Smooth muscle cell (in vitro differentiated cells): ENCODE measurements at regions not wholly inside any gene's neighbourhood (a gene's known extent, or its start where the extent isn't known, plus 50 kb on each side); places are given as distances from the start of the nearest gene placed in this dataset.

ENCODE experiments used
- DNase-seq: peaks from one replicate; lab custom pipeline; 2025; ENCODE audit not compliant: unreplicated experiment; lab: John Stamatoyannopoulos, UW
- H2AFZ ChIP-seq: fragments of 200-600 bp; sonication (generic); 2 replicates; pipeline ENCODE4 v1.6.0; 2016; ENCODE audit warnings: antibody characterized with exemption, low read depth, mild to moderate bottlenecking
- H3F3A ChIP-seq: fragments of 200-600 bp; sonication (generic); 2 replicates; pipeline ENCODE4 v1.6.0; 2017; ENCODE audit warnings: antibody characterized with exemption, low read depth
- H3K27ac ChIP-seq: fragments of 200-600 bp; sonication (generic); 2 replicates; pipeline ENCODE4 v1.5.1; 2016; ENCODE audit warnings: low read depth, mild to moderate bottlenecking
- H3K27me3 ChIP-seq: fragments of 200-600 bp; sonication (generic); 2 replicates; pipeline ENCODE4 v1.6.1; 2016; ENCODE audit warnings: low read depth, mild to moderate bottlenecking
- H3K36me3 ChIP-seq: fragments of 200-600 bp; sonication (generic); 2 replicates; pipeline ENCODE4 v1.5.1; 2016; ENCODE audit warnings: low read depth
- H3K4me1 ChIP-seq: fragments of 200-600 bp; sonication (generic); 2 replicates; pipeline ENCODE4 v1.5.1; 2016; ENCODE audit warnings: low read depth
- H3K4me2 ChIP-seq: fragments of 200-600 bp; sonication (generic); 2 replicates; pipeline ENCODE4 v1.6.0; 2016; ENCODE audit warnings: mild to moderate bottlenecking
- H3K4me3 ChIP-seq: fragments of 200-600 bp; sonication (generic); 2 replicates; pipeline ENCODE4 v1.5.1; 2016; ENCODE audit warnings: mild to moderate bottlenecking
- H3K79me2 ChIP-seq: fragments of 200-600 bp; sonication (generic); 2 replicates; pipeline ENCODE4 v1.6.0; 2016; ENCODE audit warnings: low read depth, mild to moderate bottlenecking
- H3K9ac ChIP-seq: fragments of 200-600 bp; sonication (generic); 2 replicates; pipeline ENCODE4 v1.6.0; 2016; ENCODE audit warnings: low read depth
- H3K9me3 ChIP-seq: fragments of 200-600 bp; sonication (generic); replicated peaks from 2 replicates; pipeline ENCODE4 v1.5.1; 2016; ENCODE audit warnings: low read depth
- H4K20me1 ChIP-seq: fragments of 200-600 bp; sonication (generic); 2 replicates; pipeline ENCODE4 v1.6.0; 2016; ENCODE audit warnings: low read depth
- whole genome bisulfite sequencing: methylation state at CpG from one replicate; pipeline ENCODE4 v1.1.7; 2016; ENCODE audit warnings: low lambda C conversion rate; 5-methylcytosine and 5-hydroxymethylcytosine counted together
- TF ChIP-seq, protein P1 (sequence below): fragments of 200-600 bp; sonication (generic); IDR thresholded peaks from 2 replicates; pipeline ENCODE4 v1.5.1; 2017; ENCODE audit warnings: borderline replicate concordance, mild to moderate bottlenecking, antibody characterized with exemption; ENCODE audit not compliant: insufficient read depth, poor library complexity, severe bottlenecking

DNA sequence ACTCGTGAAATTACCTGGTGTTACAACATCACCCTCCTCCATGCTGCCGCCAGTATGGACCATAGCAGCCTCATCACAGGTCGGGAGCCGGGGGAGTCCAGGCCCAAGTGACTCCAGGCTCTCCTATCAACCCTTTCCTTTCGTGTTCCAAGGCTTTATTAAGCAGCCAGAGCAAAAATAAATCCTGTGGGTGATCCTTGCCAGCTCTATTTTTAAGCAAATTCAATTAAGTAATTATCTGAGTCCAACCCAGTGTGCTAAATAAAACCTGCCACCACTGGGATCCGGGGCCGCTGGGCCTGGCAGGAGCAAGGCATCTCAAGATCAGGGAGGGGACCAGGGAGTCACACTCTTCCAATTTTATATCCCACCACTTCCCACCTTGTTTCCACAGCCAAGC, 80.7 kb upstream of the PRPS1 start:
- Histone ChIP-seq H3K27ac (no peak overlapping the region), H3K9ac (no peak overlapping the region), H3K4me1 (no peaks in the 10 kb centered on the region), H3F3A (no peaks in the 10 kb centered on the region), H3K4me3 (no peak overlapping the region), H2AFZ (no peak overlapping the region), H3K4me2 (no peak overlapping the region), H4K20me1 (no peaks in the 10 kb centered on the region), H3K36me3 (no peaks in the 10 kb centered on the region), H3K27me3 (no peaks in the 10 kb centered on the region), H3K9me3 (no peaks in the 10 kb centered on the region), H3K79me2 (no peaks in the 10 kb centered on the region)
- 88% methylated on average over 7 of the region's 7 CpGs for WGBS
- no peak for DNase-seq
- TF ChIP-seq, protein P1, sequence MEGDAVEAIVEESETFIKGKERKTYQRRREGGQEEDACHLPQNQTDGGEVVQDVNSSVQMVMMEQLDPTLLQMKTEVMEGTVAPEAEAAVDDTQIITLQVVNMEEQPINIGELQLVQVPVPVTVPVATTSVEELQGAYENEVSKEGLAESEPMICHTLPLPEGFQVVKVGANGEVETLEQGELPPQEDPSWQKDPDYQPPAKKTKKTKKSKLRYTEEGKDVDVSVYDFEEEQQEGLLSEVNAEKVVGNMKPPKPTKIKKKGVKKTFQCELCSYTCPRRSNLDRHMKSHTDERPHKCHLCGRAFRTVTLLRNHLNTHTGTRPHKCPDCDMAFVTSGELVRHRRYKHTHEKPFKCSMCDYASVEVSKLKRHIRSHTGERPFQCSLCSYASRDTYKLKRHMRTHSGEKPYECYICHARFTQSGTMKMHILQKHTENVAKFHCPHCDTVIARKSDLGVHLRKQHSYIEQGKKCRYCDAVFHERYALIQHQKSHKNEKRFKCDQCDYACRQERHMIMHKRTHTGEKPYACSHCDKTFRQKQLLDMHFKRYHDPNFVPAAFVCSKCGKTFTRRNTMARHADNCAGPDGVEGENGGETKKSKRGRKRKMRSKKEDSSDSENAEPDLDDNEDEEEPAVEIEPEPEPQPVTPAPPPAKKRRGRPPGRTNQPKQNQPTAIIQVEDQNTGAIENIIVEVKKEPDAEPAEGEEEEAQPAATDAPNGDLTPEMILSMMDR = no peak

DNA sequence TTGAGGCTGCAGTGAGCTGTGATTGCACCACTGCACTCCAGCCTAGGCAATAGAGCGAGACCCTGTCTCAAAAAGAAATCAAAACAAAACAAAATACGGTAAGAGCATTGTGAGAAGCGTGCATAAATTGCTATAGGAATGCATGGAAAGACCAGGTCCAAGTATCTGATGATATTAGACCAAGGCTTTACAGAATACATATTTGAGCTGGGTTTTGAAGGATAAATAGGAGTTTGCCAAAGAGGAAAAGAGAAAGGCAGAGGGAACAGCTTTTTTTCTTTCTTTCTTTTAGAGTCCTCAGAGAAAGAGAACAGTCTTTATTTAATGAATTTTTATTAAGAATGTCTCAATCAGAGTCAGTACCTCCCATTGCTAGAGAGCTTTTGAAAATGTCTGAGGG, 79.5 kb upstream of the PRPS1 start:
- Histone ChIP-seq H4K20me1 (no peaks in the 10 kb centered on the region), H3K4me1 (no peaks in the 10 kb centered on the region), H3K36me3 (no peaks in the 10 kb centered on the region), H2AFZ (no peak overlapping the region), H3K79me2 (no peaks in the 10 kb centered on the region), H3F3A (no peaks in the 10 kb centered on the region), H3K9me3 (no peaks in the 10 kb centered on the region), H3K27ac (no peak overlapping the region), H3K4me3 (no peak overlapping the region), H3K9ac (no peak overlapping the region), H3K4me2 (no peak overlapping the region), H3K27me3 (no peaks in the 10 kb centered on the region)
- no peak for DNase-seq
- TF ChIP-seq, protein P1 = no peak
- WGBS = 95% methylated on average over 3 of the region's 3 CpGs

DNA sequence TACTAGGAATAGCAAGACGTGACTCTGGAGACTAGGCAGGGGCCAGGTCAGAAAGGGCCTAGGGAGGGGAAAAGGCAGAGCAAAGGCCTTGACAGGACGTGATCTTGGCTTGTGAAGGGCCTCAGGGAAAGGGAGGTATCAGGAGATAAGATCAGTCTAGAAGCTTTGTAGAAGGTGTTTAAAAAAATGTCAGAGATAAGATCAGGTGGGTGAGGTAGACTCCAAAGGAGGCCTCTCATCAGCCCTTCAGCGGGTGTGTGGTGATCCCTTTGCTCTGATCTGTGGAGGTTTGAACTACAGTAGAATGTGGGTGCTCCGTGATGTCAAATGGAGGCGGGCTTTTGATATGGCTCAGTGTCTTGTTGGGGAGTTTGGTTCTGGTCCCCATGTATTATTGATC, 78.8 kb upstream of the PRPS1 start:
- WGBS = 55% methylated on average over 5 of the region's 5 CpGs
- no peaks in the 10 kb centered on the region for H3K4me1 ChIP-seq
- H2AFZ ChIP-seq = no peak overlapping the region
- H3F3A ChIP-seq = no peaks in the 10 kb centered on the region
- H3K79me2 ChIP-seq = no peaks in the 10 kb centered on the region
- no peaks in the 10 kb centered on the region for H3K9me3 ChIP-seq
- no peak overlapping the region for H3K4me3 ChIP-seq
- no peak overlapping the region for H3K4me2 ChIP-seq
- H3K27ac ChIP-seq = no peak overlapping the region
- TF ChIP-seq, protein P1 = no peak
- DNase-seq = no peak
- no peaks in the 10 kb centered on the region for H4K20me1 ChIP-seq
- H3K9ac ChIP-seq = no peak overlapping the region
- H3K27me3 ChIP-seq = no peaks in the 10 kb centered on the region
- no peaks in the 10 kb centered on the region for H3K36me3 ChIP-seq

DNA sequence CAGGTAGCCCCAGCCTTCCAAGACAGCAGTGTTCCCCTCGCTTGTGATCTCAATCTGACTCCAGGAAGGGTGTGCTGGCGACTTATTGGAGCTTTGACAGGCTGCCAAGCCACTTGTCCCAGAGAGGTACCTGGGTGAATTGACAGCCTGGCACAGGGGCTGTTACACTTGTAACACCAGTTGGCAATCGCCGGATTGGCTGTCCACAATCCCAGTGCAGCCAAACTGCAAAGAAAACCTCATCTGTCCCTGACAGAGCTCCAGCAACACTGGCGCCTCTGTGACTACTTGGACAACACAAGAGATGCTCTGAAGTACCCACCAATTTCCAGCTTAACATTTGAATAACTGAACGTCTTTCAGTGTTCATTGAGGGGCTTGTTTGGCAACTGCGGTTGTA, 76.8 kb upstream of the PRPS1 start:
- Histone ChIP-seq H3K4me1 (no peaks in the 10 kb centered on the region), H3K9me3 (no peaks in the 10 kb centered on the region), H3K4me3 (no peak overlapping the region), H4K20me1 (no peaks in the 10 kb centered on the region), H3K36me3 (no peaks in the 10 kb centered on the region), H3K4me2 (no peak overlapping the region), H3K27me3 (no peaks in the 10 kb centered on the region), H3K27ac (no peak overlapping the region), H3K79me2 (no peaks in the 10 kb centered on the region), H3K9ac (no peak overlapping the region), H3F3A (no peaks in the 10 kb centered on the region), H2AFZ (no peak overlapping the region)
- no peak for DNase-seq
- WGBS = 93% methylated on average over 7 of the region's 7 CpGs
- TF ChIP-seq, protein P1 = no peak
